HEK293 (cell line): ENCODE measurements at regions not wholly inside any gene's neighbourhood (a gene's known extent, or its start where the extent isn't known, plus 50 kb on each side); places are given as distances from the start of the nearest gene placed in this dataset.

Source experiments
- CTCF ChIA-PET: fragments of 350-600 bp; formaldehyde crosslinking; extraction: SDS; loops from one replicate; lab custom pipeline; 2021; ENCODE audit warnings: antibody characterized with exemption; lab: Yijun Ruan, JAX
- POLR2A ChIA-PET: fragments of 300-600 bp; formaldehyde crosslinking; extraction: SDS; loops from one replicate; lab custom pipeline; 2020; ENCODE audit warnings: antibody characterized with exemption, inconsistent platforms; lab: Yijun Ruan, JAX
- H3K27ac ChIP-seq: fragments of 200-500 bp; sonication (Bioruptor generic); 2 replicates; pipeline ENCODE4 v1.5.1; 2014; ENCODE audit warnings: low read depth, low read length, control low read depth, inconsistent platforms; ENCODE audit errors: extremely low read depth
- H3K36me3 ChIP-seq, 2 experiments: fragments of 200-500 bp in 1 of 2; sonication (Bioruptor generic) in 1 of 2; 1 replicate in 1 of 2; 2 replicates in 1 of 2; pipeline ENCODE4 v1.5.1; 2014 to 2017; ENCODE audit warnings: inconsistent platforms in 2 of 2, low read length in 2 of 2; ENCODE audit not compliant: control insufficient read depth in 2 of 2, insufficient read depth in 1 of 2
- H3K4me1 ChIP-seq: fragments of 200-500 bp; sonication (Bioruptor generic); 2 replicates; pipeline ENCODE4 v1.5.1; 2014; ENCODE audit warnings: mild to moderate bottlenecking, low read length, inconsistent platforms; ENCODE audit not compliant: control insufficient read depth, insufficient read depth
- H3K4me3 ChIP-seq: 2 replicates; pipeline ENCODE4 v1.5.1; 2011; ENCODE audit warnings: low read depth, mild to moderate bottlenecking, control low read depth, low read length, moderate library complexity
- H3K9me3 ChIP-seq: fragments of 200-500 bp; sonication (Bioruptor generic); 2 replicates; pipeline ENCODE4 v1.5.1; 2014; ENCODE audit warnings: low read depth, low read length, inconsistent platforms; ENCODE audit not compliant: control insufficient read depth, insufficient read depth
- ATF2 ChIP-seq: fragments of 450-650 bp; formaldehyde crosslinking; IDR thresholded peaks from 2 replicates; pipeline ENCODE4 v1.5.1; 2016; ENCODE audit warnings: missing biosample characterization, missing genetic modification characterization, low read depth
- BCL11A ChIP-seq: fragments of 450-650 bp; formaldehyde crosslinking; IDR thresholded peaks from 2 replicates; pipeline ENCODE4 v1.5.1; 2016; ENCODE audit warnings: low read depth, missing biosample characterization, missing genetic modification characterization
- EGR2 ChIP-seq: fragments of 450-650 bp; formaldehyde crosslinking; IDR thresholded peaks from 2 replicates; pipeline ENCODE4 v1.5.1; 2016; ENCODE audit warnings: low read depth, missing biosample characterization, missing genetic modification characterization
- GLI4 ChIP-seq: fragments of 450-650 bp; formaldehyde crosslinking; IDR thresholded peaks from 2 replicates; pipeline ENCODE4 v1.5.1; 2016; ENCODE audit warnings: missing biosample characterization, missing genetic modification characterization
- PRDM6 ChIP-seq: fragments of 450-650 bp; formaldehyde crosslinking; IDR thresholded peaks from 2 replicates; pipeline ENCODE4 v1.5.1; 2017; ENCODE audit warnings: missing biosample characterization, missing genetic modification characterization
- SP3 ChIP-seq: fragments of 450-650 bp; formaldehyde crosslinking; IDR thresholded peaks from 2 replicates; pipeline ENCODE4 v1.5.1; 2016; ENCODE audit warnings: missing biosample characterization, missing genetic modification characterization
- ZBTB17 ChIP-seq: fragments of 450-650 bp; formaldehyde crosslinking; IDR thresholded peaks from 2 replicates; pipeline ENCODE4 v1.5.1; 2016; ENCODE audit warnings: missing biosample characterization, missing genetic modification characterization
- ZFP69B ChIP-seq: fragments of 450-650 bp; formaldehyde crosslinking; IDR thresholded peaks from 2 replicates; pipeline ENCODE4 v1.5.1; 2016; ENCODE audit warnings: missing biosample characterization, missing genetic modification characterization
- ZNF112 ChIP-seq: fragments of 450-650 bp; formaldehyde crosslinking; IDR thresholded peaks from 2 replicates; pipeline ENCODE4 v1.5.0; 2017; ENCODE audit warnings: missing biosample characterization, missing genetic modification characterization
- ZNF174 ChIP-seq: fragments of 450-650 bp; formaldehyde crosslinking; IDR thresholded peaks from 2 replicates; pipeline ENCODE4 v1.5.0; 2017; ENCODE audit warnings: missing biosample characterization, mild to moderate bottlenecking, missing genetic modification characterization
- ZNF19 ChIP-seq: fragments of 450-650 bp; formaldehyde crosslinking; IDR thresholded peaks from 2 replicates; pipeline ENCODE4; 2016; ENCODE audit warnings: missing biosample characterization, missing genetic modification characterization, low read depth
- ZNF274 ChIP-seq, 2 experiments: fragments of 200-500 bp in 1 of 2; fragments of 450-650 bp in 1 of 2; sonication (Bioruptor generic) in 1 of 2; formaldehyde crosslinking in 1 of 2; IDR thresholded peaks; 2 replicates each; pipeline versions ENCODE4 v1.5.1 to v1.6.1; 2014 to 2016; ENCODE audit warnings: borderline replicate concordance in 1 of 2, inconsistent platforms in 1 of 2, low read length in 1 of 2, missing biosample characterization in 1 of 2, missing genetic modification characterization in 1 of 2
- ZNF280D ChIP-seq: fragments of 450-650 bp; formaldehyde crosslinking; IDR thresholded peaks from 2 replicates; pipeline ENCODE4 v1.5.1; 2016; ENCODE audit warnings: missing biosample characterization, missing genetic modification characterization
- ZNF335 ChIP-seq: fragments of 450-650 bp; formaldehyde crosslinking; conservative IDR thresholded peaks from 2 replicates; pipeline ENCODE4 v1.5.1; 2016; ENCODE audit warnings: missing biosample characterization, missing genetic modification characterization
- ZNF426 ChIP-seq: fragments of 450-650 bp; formaldehyde crosslinking; IDR thresholded peaks from 2 replicates; pipeline ENCODE4 v1.5.1; 2017; ENCODE audit warnings: missing biosample characterization, missing genetic modification characterization, mild to moderate bottlenecking, inconsistent platforms, moderate library complexity
- ZNF571 ChIP-seq: fragments of 450-650 bp; formaldehyde crosslinking; IDR thresholded peaks from 2 replicates; pipeline ENCODE4 v1.5.0; 2017; ENCODE audit warnings: missing biosample characterization, missing genetic modification characterization
- ZNF600 ChIP-seq: fragments of 450-650 bp; formaldehyde crosslinking; IDR thresholded peaks from 2 replicates; pipeline ENCODE4 v1.5.1; 2016; ENCODE audit warnings: missing biosample characterization, missing genetic modification characterization
- ZNF624 ChIP-seq: fragments of 450-650 bp; formaldehyde crosslinking; IDR thresholded peaks from 2 replicates; pipeline ENCODE4 v1.5.1; 2017; ENCODE audit warnings: missing biosample characterization, missing genetic modification characterization
- ZNF677 ChIP-seq: fragments of 450-650 bp; IDR thresholded peaks from 2 replicates; pipeline ENCODE4 v1.5.0; 2018; ENCODE audit warnings: missing biosample characterization, mild to moderate bottlenecking, missing genetic modification characterization, moderate library complexity
- ZNF707 ChIP-seq: fragments of 450-650 bp; formaldehyde crosslinking; IDR thresholded peaks from 2 replicates; pipeline ENCODE4 v1.5.1; 2016; ENCODE audit warnings: missing biosample characterization, missing genetic modification characterization
- ZSCAN30 ChIP-seq: fragments of 450-650 bp; IDR thresholded peaks from 2 replicates; pipeline ENCODE4 v1.5.1; 2018; ENCODE audit warnings: missing biosample characterization, mild to moderate bottlenecking, missing genetic modification characterization, moderate library complexity
- ZSCAN4 ChIP-seq: fragments of 450-650 bp; formaldehyde crosslinking; IDR thresholded peaks from 2 replicates; pipeline ENCODE4 v1.5.1; 2017; ENCODE audit warnings: missing biosample characterization, missing genetic modification characterization

- Histone ChIP-seq H3K9me3 (no peaks in the 10 kb centered on the region), H3K4me1 (no peaks in the 10 kb centered on the region), H3K27ac (no peak overlapping the region), H3K4me3 (no peak overlapping the region), H3K36me3 (no peaks in the 10 kb centered on the region)
- TF ChIP-seq ZSCAN30 (tag by site-specific recombination) (no peak), ZNF624 (tag by site-specific recombination) (no peak)
- ChIA-PET CTCF (no interaction called here), POLR2A (no interaction called here)
Measured at GRCh38 chr15:39442898-39443297, 138.0 kb upstream of the THBS1 start.

- no peak for TF ChIP-seq EGR2 (tag by site-specific recombination)
- no peak for TF ChIP-seq PRDM6 (tag by site-specific recombination)
- TF ChIP-seq BCL11A (tag by site-specific recombination), result no peak
- no peak for TF ChIP-seq ZNF174 (tag by site-specific recombination)
- no peak for TF ChIP-seq ZSCAN4 (tag by site-specific recombination)
- TF ChIP-seq SP3 (tag by site-specific recombination), result no peak
- TF ChIP-seq ZNF426 (tag by site-specific recombination), result no peak
- no peak for TF ChIP-seq ZBTB17 (tag by site-specific recombination)
- no peak for TF ChIP-seq GLI4
- TF ChIP-seq ZNF624 (tag by site-specific recombination), result no peak
- TF ChIP-seq ZNF335, result no peak
- no peak for TF ChIP-seq ZNF280D (tag by site-specific recombination)
- no peak for TF ChIP-seq ZNF677
- TF ChIP-seq ZNF707 (tag by site-specific recombination), result no peak
- H3K4me3 ChIP-seq, result no peak overlapping the region
Measured at GRCh38 chr15:39443659-39444219, 137.1 kb upstream of the THBS1 start.

GRCh38 chr15:39444735-39445470 lies 136.0 kb upstream of the THBS1 start:
- CTCF ChIA-PET, result no interaction called here
- no peak for TF ChIP-seq ZNF274 (IDR thresholded peaks at IDR 0.05; ENCODE audit: low read length)
- no peak for TF ChIP-seq ZNF274 (tag by site-specific recombination; IDR thresholded peaks at IDR 0.05; ENCODE audit: borderline replicate concordance)
- TF ChIP-seq ZNF571 (tag by site-specific recombination), result no peak
- no peak for TF ChIP-seq ZNF19 (tag by site-specific recombination)
- no peak for TF ChIP-seq ZFP69B (tag by site-specific recombination)
- TF ChIP-seq ZNF600 (tag by site-specific recombination), result no peak
- no peak for TF ChIP-seq ZNF112 (tag by site-specific recombination)
- no peak for TF ChIP-seq ATF2 (tag by site-specific recombination)
- no peak overlapping the region for H3K4me3 ChIP-seq
- POLR2A ChIA-PET, result no interaction called here
- no peak overlapping the region for H3K27ac ChIP-seq
- H3K4me1 ChIP-seq, result no peaks in the 10 kb centered on the region
- H3K9me3 ChIP-seq, result no peaks in the 10 kb centered on the region
- no peaks in the 10 kb centered on the region for H3K36me3 ChIP-seq

More at GRCh38 chr15:39443659-39444219, 137.1 kb upstream of the THBS1 start:
- Histone ChIP-seq H3K9me3 (no peaks in the 10 kb centered on the region), H3K4me1 (no peaks in the 10 kb centered on the region), H3K27ac (no peak overlapping the region), H3K36me3 (no peaks in the 10 kb centered on the region)
- CTCF ChIA-PET, result interaction anchor here (0.7 kb wide), 1 partner anchor 44 kb away, joined by 3 read pairs; no protein-coding TSS in a partner anchor
- POLR2A ChIA-PET, result no interaction called here
